ENCODE measurements at regions not wholly inside any gene's neighbourhood (a gene's known extent, or its start where the extent isn't known, plus 50 kb on each side); places are given as distances from the start of the nearest gene placed in this dataset.

- DNase-seq, result peak; percentile 4
Measured at GRCh38 chr2:59538398-59538911, 1015.0 kb downstream of the BCL11A start.

- DNase-seq, result no peak
Measured at GRCh38 chr2:59532808-59533207, 1020.6 kb downstream of the BCL11A start.

- DNase-seq, result no peak
Measured at GRCh38 chr2:59530258-59530657, 1023.2 kb downstream of the BCL11A start.

- no peak for DNase-seq
Measured at GRCh38 chr2:59529726-59530125, 1023.7 kb downstream of the BCL11A start.

- DNase-seq, result no peak
Measured at GRCh38 chr2:59528525-59528924, 1024.9 kb downstream of the BCL11A start.

GRCh38 chr2:59502981-59503380 is 1050.5 kb downstream of the BCL11A start:
- no peak for DNase-seq

- DNase-seq, result no peak
Measured at GRCh38 chr2:59490994-59491393, 1062.5 kb downstream of the BCL11A start.

GRCh38 chr2:59490192-59490591 is 1063.3 kb downstream of the BCL11A start:
- DNase-seq, result no peak

- DNase-seq, result no peak
Measured at GRCh38 chr2:59484673-59485072, 1068.8 kb downstream of the BCL11A start.

- no peak for DNase-seq
Measured at GRCh38 chr2:59463426-59463825, 1090.0 kb downstream of the BCL11A start.

GRCh38 chr2:59462422-59463197 is 1090.8 kb downstream of the BCL11A start:
- no peak for DNase-seq

- no peak for DNase-seq
Measured at GRCh38 chr2:59461127-59461526, 1092.3 kb downstream of the BCL11A start.

- no peak for DNase-seq
Measured at GRCh38 chr2:59458800-59459199, 1094.7 kb downstream of the BCL11A start.

- no peak for DNase-seq
Measured at GRCh38 chr2:59456285-59456684, 1097.2 kb downstream of the BCL11A start.

- DNase-seq, result no peak
Measured at GRCh38 chr2:59449274-59449673, 1104.2 kb downstream of the BCL11A start.

GRCh38 chr2:59440491-59440890 is 1113.0 kb downstream of the BCL11A start:
- no peak for DNase-seq

- no peak for DNase-seq
Measured at GRCh38 chr2:59435635-59436034, 1117.8 kb downstream of the BCL11A start.

- DNase-seq, result no peak
Measured at GRCh38 chr2:59428940-59429339, 1124.5 kb downstream of the BCL11A start.

GRCh38 chr2:59427980-59428379 is 1125.5 kb downstream of the BCL11A start:
- DNase-seq, result no peak

GRCh38 chr2:59425247-59425646 is 1128.2 kb downstream of the BCL11A start:
- DNase-seq, result no peak

- DNase-seq, result no peak
Measured at GRCh38 chr2:59413751-59414570, 1139.5 kb downstream of the BCL11A start.

GRCh38 chr2:59399126-59399525 is 1154.3 kb downstream of the BCL11A start:
- DNase-seq, result no peak

GRCh38 chr2:59398081-59398480 is 1155.4 kb downstream of the BCL11A start:
- DNase-seq, result no peak

- DNase-seq, result no peak
Measured at GRCh38 chr2:59395119-59395518, 1154.0 kb upstream of the FANCL start.
